ENCODE measurements at regions not wholly inside any gene's neighbourhood (a gene's known extent, or its start where the extent isn't known, plus 50 kb on each side); places are given as distances from the start of the nearest gene placed in this dataset.
"Not testable (repeated sequence)": the region's sequence is repeated elsewhere in the genome, so short reads cannot be mapped to it uniquely, and the experiment has no call there.

DNA sequence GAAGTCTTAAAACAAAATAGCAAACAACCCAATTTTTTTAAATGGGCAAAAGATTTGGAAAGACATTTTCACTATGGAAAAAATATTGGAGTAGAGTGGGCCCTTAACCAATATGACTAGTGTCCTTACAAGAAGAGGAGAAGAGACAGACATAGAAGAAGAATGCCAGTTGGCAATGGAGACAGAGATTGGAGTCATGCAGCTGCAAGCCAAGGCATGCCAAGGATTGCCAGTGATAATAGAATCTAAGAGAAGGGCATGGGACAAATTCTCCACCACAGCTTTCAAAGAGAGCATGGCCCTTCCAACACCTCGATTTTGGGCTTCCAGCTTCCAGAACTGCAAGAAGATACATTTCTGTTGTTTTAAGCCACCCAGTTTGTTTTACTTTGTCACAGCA lies 92.7 kb downstream of the RGS2 start:
- intact Hi-C loops (cut with DNase I): no loop called here
- DNase-seq (no peak), ATAC-seq (ENCODE audit: poor library complexity) (no peak)

GRCh38 chr1:192903142-192903541 lies 94.3 kb downstream of the RGS2 start:
- intact Hi-C loops (cut with DNase I): no loop called here
- ATAC-seq (ENCODE audit: poor library complexity) (peak; percentile 80), DNase-seq (no peak)

DNA sequence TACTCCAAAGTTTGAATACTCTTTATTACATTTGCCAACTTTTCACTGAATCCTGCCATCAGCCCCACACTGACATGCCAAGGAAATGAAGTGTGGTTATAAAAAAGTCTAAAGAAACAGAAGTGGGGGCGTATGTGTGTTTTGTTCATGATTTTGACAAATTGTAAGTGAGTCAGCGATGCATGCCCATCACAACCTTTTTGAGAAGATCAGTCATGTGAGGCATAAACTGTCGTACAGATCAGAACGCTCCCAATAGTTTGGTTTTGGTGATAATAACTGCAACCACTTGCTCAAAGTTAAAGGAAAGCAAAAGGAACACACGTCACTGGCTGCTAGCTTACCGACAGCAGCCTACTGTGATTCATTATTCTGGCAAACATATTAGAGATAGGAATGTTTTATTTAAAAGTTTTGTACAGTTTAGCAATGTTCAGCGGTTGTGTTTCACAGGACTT lies 95.6 kb downstream of the RGS2 start:
- DNase-seq: no peak
- ATAC-seq (ENCODE audit: poor library complexity): peak; percentile 76
- intact Hi-C loops (cut with DNase I): no loop called here

DNA sequence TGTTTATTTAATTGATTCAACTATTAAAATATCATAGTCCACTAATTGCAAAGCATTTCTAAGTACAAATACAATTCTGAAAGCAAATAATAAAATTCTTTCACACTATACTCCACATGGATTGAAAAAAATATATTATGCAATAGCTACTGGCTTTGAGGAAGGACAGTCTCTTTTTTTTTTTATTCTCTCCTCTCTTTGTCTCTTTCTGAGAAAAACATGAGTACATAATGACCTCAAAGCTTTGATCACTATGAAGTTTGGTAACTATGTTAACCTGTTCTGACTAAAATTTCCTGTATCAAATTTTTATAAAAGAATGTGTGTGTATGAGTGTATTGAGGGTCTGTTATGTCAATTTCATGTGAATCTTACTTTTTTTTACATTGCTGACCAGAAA lies 96.2 kb downstream of the RGS2 start:
- DNase-seq (no peak), ATAC-seq (ENCODE audit: poor library complexity) (no peak)
- intact Hi-C loops (cut with DNase I): no loop called here

DNA sequence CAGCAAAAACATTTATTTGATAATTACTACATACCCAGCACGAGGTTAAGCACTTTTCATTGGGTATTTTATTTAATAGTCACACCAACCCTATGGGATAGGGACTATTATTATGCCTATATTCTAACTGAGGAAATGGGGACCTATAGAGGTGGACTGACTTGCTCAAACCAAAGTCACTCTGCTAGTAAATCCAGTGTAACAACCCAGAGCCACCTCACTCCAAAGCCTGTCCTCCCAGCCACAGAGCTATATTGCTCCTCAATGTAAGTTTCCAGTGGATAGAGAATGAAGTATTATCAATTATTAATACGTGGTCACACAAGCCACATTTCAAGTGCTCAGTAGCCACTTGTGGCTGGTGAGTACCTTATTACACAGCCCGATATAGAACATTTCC lies 97.5 kb downstream of the RGS2 start:
- no peak for DNase-seq
- intact Hi-C loops (cut with DNase I): no loop called here
- no peak for ATAC-seq (ENCODE audit: poor library complexity)

GRCh38 chr1:192907545-192908243 lies 98.9 kb downstream of the RGS2 start:
- DNase-seq: no peak
- intact Hi-C loops (cut with DNase I): no loop called here
- ATAC-seq (ENCODE audit: poor library complexity): no peak

DNA sequence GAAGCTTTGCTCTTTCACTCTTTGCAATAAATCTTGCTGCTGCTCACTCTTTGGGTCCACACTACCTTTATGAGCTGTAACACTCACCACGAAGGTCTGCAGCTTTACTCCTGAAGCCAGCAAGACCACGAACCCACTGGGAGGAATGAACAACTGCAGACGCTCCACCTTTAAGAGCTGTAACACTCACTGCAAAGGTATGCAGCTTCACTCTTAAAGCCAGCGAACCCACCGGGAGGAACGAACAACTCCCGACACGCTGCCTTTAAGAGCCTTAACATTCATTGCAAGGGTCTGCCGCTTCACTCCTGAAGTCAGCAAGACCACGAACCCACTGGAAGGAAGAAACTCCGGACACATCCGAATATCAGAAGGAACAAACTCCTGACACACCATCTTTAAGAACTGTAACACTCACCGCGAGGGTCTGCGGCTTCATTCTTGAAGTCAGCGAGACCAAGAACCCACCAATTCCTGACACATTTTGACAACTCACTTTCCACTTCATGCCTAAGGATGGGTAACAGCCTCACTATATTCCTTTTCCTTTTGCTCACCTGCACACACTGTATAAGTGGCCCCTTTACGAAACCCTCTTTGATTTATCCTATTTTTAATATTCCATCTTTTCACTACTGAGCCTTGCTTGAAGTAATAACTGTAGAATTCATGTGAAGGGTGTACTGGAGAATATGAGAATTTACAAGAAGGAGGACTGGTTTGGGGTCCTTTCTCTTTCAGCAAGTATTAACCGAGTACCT lies 103.2 kb downstream of the RGS2 start:
- DNase-seq; ATAC-seq (ENCODE audit: poor library complexity); intact Hi-C loops (cut with DNase I): not testable (repeated sequence)

DNA sequence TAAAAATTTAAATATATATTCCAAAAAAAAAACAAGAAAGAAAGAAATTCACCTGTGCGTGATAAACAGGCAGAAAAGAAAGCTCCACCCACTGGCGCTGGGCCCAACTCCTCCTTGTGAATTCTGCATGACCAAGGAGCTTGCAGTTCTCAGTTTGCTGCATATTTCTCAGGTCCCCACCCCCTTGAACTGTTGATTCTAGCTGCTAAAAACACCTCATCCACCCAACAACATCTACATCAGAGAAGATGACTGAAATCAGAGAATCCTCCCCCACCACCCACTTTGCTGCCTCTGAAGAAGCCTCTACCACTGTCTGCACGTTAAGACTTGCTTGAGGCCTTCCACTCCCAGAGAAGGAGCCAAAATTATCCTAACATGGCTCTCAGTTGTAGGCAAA lies 104.8 kb downstream of the RGS2 start:
- ATAC-seq (ENCODE audit: poor library complexity) (no peak), DNase-seq (no peak)
- intact Hi-C loops (cut with DNase I): no loop called here

GRCh38 chr1:192914092-192914491 lies 105.3 kb downstream of the RGS2 start:
- DNase-seq (no peak), ATAC-seq (ENCODE audit: poor library complexity) (no peak)
- intact Hi-C loops (cut with DNase I): no loop called here

- intact Hi-C loops (cut with DNase I): no loop called here
- ATAC-seq (ENCODE audit: poor library complexity) (no peak), DNase-seq (no peak)
Measured at GRCh38 chr1:192914696-192915095, 105.9 kb downstream of the RGS2 start.

GRCh38 chr1:192916021-192916420 lies 107.2 kb downstream of the RGS2 start:
- DNase-seq (no peak), ATAC-seq (ENCODE audit: poor library complexity) (no peak)
- intact Hi-C loops (cut with DNase I): no loop called here

GRCh38 chr1:192918259-192918658 lies 109.4 kb downstream of the RGS2 start:
- intact Hi-C loops (cut with DNase I): no loop called here
- ATAC-seq (ENCODE audit: poor library complexity) (no peak), DNase-seq (no peak)

- ATAC-seq (ENCODE audit: poor library complexity) (no peak), DNase-seq (no peak)
- intact Hi-C loops (cut with DNase I): no loop called here
Measured at GRCh38 chr1:192920412-192920811, 111.6 kb downstream of the RGS2 start.

GRCh38 chr1:192925609-192926008 lies 116.8 kb downstream of the RGS2 start:
- ATAC-seq (ENCODE audit: poor library complexity) (peak; percentile 82), DNase-seq (no peak)
- intact Hi-C loops (cut with DNase I): no loop called here

GRCh38 chr1:192926736-192927135 lies 117.9 kb downstream of the RGS2 start:
- intact Hi-C loops (cut with DNase I): no loop called here
- DNase-seq: no peak
- ATAC-seq (ENCODE audit: poor library complexity): no peak

DNA sequence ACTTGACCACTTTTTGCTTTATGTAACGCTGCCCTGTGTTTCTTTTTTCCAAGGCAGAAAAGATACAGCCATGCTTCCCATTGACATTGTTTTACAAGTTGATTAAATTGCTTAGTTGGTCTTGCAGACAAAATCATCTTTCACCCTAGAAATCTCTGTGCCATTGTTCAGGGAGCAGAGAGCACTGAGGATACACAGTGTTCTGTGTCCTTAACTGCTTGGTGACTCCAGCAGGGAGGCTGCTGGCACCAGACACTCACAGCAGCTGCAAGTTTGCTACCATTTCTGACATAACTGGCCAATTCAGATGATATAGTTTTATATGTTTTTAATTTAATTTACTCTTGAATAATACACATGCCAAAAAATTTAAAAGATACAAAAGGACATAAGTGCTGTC lies 118.7 kb downstream of the RGS2 start:
- DNase-seq (no peak), ATAC-seq (ENCODE audit: poor library complexity) (peak; percentile 81)
- intact Hi-C loops (cut with DNase I): no loop called here

- intact Hi-C loops (cut with DNase I): no loop called here
- DNase-seq (no peak), ATAC-seq (ENCODE audit: poor library complexity) (no peak)
Measured at GRCh38 chr1:192929597-192929996, 120.8 kb downstream of the RGS2 start.

DNA sequence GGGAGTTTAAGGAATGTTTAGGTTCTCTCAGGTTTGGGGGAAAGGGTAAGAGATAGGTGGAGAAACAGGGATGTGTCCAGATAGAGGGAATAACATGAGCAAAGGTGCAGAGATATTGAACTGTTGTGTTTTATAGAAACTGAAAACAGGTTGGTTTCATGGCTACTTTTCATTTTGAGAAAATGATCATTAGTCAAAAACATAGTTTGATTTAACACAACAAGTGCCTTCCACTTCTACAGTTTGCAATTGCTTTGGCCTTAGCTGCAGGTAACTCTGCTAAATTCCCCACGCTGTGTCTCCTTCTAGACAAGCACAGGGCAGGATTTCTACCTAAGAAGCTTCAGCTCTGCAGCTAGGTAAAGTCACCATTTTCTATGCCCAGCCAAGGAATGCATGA lies 124.9 kb downstream of the RGS2 start:
- ATAC-seq (ENCODE audit: poor library complexity) (no peak), DNase-seq (no peak)
- intact Hi-C loops (cut with DNase I): no loop called here

DNA sequence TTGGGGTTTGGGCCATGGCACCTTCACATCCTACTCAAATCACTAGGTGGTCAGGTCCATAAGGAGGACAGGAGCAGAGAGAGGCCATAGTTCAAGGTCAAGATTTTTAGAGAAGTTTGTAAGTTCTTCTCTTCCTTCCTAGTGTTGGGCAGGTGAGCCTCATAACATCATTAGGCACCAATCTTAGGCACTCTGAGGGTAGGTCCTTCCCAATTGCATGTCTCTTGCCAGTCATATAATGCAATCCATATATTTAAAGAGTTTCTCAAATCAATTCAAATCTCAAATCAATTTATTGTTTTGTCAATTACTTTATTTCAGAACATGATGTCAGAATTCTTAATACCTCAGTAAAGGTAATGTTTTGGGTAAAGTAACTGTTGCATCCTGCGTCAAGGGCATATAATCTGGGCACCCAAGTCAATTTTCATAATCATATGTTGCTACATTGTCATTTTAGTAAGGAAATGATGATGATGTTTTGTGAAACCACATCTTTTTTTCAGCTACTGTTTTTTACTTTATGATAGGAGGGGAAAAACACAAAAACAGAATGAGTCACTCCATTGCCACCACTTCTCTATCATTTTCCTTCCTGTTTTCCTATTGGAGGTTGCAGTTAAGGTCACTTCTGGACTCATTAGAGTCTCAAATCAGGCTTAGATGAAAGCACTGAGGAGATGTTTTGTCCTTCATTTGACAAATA lies 122.7 kb downstream of the UCHL5 start:
- no peak for ATAC-seq (ENCODE audit: poor library complexity)
- DNase-seq: no peak

DNA sequence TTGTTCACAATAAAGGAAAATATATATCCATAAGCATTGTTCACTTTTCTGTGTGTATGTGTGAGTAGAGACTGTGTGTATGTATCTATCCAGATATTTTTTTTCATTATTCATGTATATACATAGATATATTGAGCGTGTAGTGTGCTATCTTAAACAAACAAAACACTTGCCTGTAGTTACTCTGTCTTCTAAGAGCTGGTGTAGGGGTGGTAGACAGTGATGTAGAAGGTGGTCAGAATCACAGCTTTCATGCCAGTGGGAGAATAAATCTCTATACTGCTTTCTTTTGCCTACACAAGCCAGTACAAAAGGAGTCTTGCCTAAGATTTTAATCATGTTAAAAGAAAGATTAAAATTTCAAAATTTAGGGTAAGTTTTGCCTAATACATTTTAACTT lies 122.0 kb downstream of the UCHL5 start:
- ATAC-seq (ENCODE audit: poor library complexity) (no peak), DNase-seq (no peak)
- intact Hi-C loops (cut with DNase I): no loop called here

More for the DNA sequence above, 122.7 kb downstream of the UCHL5 start:
- intact Hi-C loops (cut with DNase I): no loop called here

Data from Right ventricle myocardium superior (tissue), 1 donor.